Hindlimb muscle (tissue), 1 donor: ENCODE measurements at regions not wholly inside any gene's neighbourhood (a gene's known extent, or its start where the extent isn't known, plus 50 kb on each side); places are given as distances from the start of the nearest gene placed in this dataset.
A peak's percentile ranks its signal among the peaks of the same experiment; 100 is the strongest.
"Not testable (repeated sequence)": the region's sequence is repeated elsewhere in the genome, so short reads cannot be mapped to it uniquely, and the experiment has no call there.

ENCODE experiments used
- DNase-seq: peaks from one replicate; pipeline ENCODE4 v3.0.0-alpha.2; 2013

- no peak for DNase-seq
Observed at GRCh38 chrX:35622601-35623000, 175.5 kb upstream of the MAGEB16 start.

DNA sequence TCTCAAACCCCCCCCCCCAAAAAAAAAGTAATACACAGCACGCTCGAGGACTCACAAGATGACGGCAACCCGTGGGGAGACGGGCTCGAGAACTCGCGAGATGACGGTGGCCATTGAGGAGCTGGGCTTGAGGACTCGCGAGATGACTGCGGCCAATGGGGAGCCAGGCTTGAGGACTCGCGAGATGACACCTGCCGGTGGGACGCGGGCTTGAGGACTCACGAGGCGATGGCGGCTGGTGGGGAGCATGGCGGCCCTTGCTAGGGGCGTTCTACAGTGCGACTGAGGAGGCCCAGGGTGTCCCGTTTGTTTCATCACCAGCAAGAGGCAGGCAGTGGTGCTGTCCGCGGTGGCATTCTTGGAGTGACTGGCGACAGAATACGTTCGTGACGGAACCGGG lies 172.4 kb upstream of the MAGEB16 start:
- no peak for DNase-seq

DNA sequence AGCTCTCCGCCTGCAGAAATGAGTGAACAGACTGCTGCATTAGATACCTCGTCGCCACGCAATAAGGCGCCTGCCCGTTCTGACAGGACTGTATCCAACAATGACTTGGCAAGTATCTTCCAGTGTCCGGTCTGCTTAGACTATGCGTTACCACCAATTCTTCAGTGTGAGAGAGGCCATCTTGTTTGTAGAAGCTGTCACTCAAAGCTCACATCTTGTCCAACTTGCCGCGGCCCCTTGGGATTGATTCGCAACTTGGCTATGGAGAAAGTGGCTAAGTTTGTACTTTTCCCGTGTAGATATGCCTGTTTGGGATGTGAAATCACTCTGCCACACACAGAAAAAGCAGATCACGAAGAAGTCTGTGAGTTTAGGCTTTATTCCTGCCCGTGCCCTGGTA lies 172.0 kb upstream of the MAGEB16 start:
- DNase-seq, result no peak

DNA sequence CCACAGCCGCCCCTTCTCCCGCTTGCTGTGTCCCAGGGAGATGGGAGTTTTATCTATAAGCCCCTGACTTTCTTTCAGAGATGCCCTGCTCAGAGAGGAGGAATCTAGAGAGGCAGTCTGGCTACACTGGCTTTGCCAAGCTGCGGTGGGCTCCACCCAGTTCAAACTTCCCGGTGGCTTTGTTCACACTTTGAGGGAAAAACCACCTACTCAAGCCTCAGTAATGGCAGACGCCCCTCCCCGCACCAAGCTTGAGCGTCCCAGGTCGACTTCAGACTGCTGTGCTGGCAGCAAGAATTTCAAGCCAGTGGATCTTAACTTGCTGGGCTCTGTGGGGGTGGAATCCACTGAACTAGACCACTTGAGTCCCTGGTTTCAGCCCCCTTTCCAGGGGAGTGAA lies 162.2 kb upstream of the MAGEB16 start:
- not testable (repeated sequence) for DNase-seq

- peak; percentile 1 for DNase-seq
Observed at GRCh38 chrX:35664833-35665232, 133.3 kb upstream of the MAGEB16 start.

- DNase-seq, result no peak
Observed at GRCh38 chrX:35665311-35665710, 132.8 kb upstream of the MAGEB16 start.

DNA sequence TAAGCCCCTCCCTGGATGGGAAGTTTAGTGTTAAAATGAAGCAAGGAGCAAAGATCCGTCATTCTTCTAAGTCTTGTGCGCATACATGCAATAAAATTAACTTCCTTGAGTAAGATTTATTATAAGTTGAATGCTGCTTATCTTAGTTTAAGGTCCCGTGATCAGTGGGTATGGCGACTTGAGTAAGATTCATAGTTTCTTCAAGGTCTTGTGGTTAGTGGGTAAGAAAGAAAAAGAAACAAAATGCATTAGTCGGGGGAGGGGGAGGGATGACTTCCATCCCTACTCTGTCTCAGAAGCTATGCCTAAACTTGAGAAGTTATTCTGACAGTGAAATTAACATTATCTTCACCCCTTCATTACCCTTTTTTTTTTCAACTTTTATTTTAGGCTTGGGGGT lies 127.3 kb upstream of the MAGEB16 start:
- DNase-seq, result no peak

GRCh38 chrX:35675151-35675550 lies 123.0 kb upstream of the MAGEB16 start:
- no peak for DNase-seq

DNA sequence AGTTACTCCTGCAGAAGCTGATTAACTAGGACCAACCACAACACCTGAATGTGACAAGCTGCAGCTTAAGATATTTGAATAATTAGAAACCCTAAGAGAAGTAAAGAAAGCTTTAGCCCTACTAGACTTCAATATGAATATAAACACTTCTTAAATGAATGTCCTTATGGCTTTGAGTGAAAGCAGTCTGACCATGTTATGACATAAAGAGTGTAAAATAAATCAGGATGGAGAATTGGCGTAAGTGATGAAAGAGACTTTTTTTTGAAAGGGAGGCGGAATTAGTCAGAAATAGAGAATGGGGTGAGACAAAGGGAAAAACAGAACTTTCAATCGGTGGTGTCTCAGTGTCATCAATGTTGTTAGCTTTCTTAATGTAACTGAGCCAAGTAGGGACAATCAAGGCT lies 117.2 kb upstream of the MAGEB16 start:
- DNase-seq, result no peak

DNA sequence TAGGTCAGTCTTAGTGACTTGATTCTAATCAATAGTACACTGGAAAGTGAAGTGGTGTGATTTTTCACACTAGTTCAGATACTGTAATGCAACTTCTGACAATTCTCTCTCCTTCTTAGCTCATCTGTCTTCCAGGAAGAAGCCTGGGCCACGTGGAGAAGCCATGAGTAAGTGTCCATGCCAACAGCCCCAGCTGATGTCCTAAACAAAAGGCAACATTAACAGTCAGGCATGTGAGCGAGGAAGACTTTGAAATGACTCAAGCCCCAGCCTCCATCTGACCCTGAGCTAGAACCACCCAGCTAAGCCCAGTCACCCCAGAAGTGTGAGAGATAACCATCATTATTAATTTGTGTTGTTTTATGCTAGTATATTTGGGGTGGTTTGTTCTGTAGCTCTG lies 115.7 kb upstream of the MAGEB16 start:
- no peak for DNase-seq

DNA sequence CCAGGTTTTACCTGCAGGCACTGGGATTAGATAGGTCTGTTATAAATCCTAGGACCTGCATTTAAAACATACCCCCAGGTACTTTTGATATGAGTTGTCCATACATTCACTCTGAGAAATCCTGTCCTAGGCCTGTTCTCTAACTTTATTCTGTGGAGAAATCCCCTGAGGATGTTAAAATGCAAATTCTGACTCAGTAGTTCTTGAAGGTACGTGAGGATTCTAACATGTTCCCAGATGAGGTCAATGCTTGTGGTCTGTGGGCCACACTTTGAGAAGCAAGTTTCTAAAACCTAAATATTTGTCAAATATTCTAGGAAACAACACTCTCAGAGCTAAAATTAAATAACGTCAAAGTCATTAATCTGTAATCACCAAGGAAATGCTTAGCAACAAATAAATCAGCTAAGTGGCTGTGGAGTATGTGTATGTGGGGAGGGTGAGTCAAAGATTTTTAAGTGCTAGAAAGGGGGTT lies 101.3 kb upstream of the MAGEB16 start:
- DNase-seq, result no peak

- no peak for DNase-seq
Observed at GRCh38 chrX:35699642-35700041, 98.5 kb upstream of the MAGEB16 start.

GRCh38 chrX:35700121-35700520 lies 98.0 kb upstream of the MAGEB16 start:
- DNase-seq, result no peak

- DNase-seq, result no peak
Observed at GRCh38 chrX:35711281-35711680, 86.9 kb upstream of the MAGEB16 start.

DNA sequence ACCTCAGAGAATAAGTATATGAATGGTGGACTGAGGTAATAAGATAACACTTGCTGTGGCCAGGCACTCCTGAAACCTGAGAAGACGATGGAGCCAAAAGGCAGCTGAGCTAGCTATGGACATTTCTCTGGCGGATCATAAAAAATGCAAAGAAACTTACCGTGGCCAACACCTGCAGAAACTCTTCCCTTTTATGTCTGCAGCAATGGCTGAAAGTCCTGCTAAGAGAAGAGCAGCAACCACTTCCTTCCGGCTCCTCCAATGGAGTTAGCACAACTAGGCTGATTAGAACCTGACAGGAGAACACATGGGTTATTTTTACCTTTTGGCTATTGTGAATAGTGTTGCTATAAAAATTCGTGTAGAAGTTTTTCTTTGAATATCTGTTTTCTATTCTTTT lies 76.0 kb upstream of the MAGEB16 start:
- no peak for DNase-seq

DNA sequence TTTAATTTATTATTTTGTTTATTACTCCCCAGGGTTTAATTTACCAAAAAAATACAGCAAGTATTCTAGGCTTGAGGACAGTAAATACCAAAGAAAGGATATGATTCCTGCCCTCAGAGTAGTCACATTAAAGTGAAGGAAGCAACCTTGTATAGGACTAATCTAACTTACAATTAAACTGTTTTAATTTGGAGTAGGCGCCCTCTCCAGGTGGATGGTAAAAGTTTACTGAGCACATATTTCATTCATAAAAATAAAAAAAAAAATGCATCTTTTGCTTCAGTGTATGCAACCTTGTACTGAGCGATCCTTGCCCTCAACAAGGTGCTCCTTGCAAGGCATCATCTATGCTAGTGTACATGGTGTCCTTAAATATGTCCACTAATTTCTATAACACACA lies 72.0 kb upstream of the MAGEB16 start:
- no peak for DNase-seq

DNA sequence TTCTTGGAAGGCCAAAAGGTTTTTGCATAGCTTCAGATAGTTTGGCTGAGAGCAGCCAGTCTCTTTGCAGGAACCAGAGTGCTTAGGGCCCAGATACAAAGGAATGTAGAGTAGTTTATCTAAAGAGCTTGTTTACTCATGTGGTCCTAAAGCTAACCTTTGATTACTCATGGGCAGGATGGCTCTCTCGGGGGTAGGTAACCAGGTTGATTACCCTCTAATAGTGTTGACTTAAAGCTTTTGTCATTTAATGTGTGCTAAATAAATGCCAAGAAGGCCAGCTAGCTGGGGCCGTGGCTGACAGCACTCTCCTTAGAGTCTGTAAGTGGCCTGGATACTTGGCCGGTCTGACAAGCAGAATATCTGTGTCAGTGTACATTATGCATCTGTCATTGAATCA lies 69.7 kb upstream of the MAGEB16 start:
- DNase-seq, result no peak

DNA sequence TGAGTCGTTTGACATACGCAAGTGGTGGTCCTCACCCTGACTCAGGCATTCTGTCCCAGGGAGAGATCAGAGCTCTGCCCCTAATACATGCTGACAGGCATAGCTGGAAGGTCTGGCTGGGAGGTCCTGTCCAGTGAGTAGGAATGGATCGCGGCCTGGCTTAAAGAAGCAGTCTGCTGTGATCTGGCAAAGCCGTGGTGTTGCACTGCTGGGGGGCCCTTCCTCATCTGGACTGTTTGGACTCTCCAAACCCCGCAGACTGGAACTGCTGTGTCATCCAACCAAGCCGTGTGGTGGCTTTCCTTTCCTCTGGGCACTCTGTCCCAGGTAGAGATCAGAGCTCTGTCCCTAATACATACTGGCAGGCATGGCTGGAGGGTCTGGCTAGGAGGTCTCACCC lies 64.3 kb upstream of the MAGEB16 start:
- no peak for DNase-seq

GRCh38 chrX:35741142-35741541 lies 57.0 kb upstream of the MAGEB16 start:
- DNase-seq, result no peak

GRCh38 chrX:35743331-35743730 lies 54.8 kb upstream of the MAGEB16 start:
- peak; percentile 6 for DNase-seq
